Chondrocyte (in vitro differentiated cells): ENCODE measurements at regions not wholly inside any gene's neighbourhood (a gene's known extent, or its start where the extent isn't known, plus 50 kb on each side); places are given as distances from the start of the nearest gene placed in this dataset.
"Not testable (repeated sequence)": the region's sequence is repeated elsewhere in the genome, so short reads cannot be mapped to it uniquely, and the experiment has no call there.

Source experiments
- DNase-seq: peaks from one replicate; pipeline ENCODE4 v3.0.0; 2021; ENCODE audit warnings: mixed read lengths, low spot score
- H3K27ac Mint-ChIP-seq: one replicate; pipeline ENCODE4 v1.8.0; 2021; ENCODE audit warnings: mild to moderate bottlenecking, moderate library complexity, mixed read lengths; ENCODE audit not compliant: unreplicated experiment
- H3K27me3 Mint-ChIP-seq: 2 replicates; pipeline ENCODE4 v1.8.0; 2021; ENCODE audit warnings: low read depth, mixed read lengths
- H3K36me3 Mint-ChIP-seq: 2 replicates; pipeline ENCODE4 v1.8.0; 2021; ENCODE audit warnings: low read depth, mixed read lengths
- H3K4me1 Mint-ChIP-seq: 2 replicates; pipeline ENCODE4 v1.8.0; 2021; ENCODE audit warnings: low read depth, mild to moderate bottlenecking, mixed read lengths
- H3K4me3 Mint-ChIP-seq: one replicate; pipeline ENCODE4 v1.8.0; 2021; ENCODE audit warnings: mild to moderate bottlenecking, moderate library complexity, mixed read lengths; ENCODE audit not compliant: unreplicated experiment
- H3K9me3 Mint-ChIP-seq: 2 replicates; pipeline ENCODE4 v1.8.0; 2021; ENCODE audit warnings: low read depth, mixed read lengths
- CTCF ChIP-seq: fragments of 200-600 bp; sonication (generic); IDR thresholded peaks from 2 replicates; pipeline ENCODE4 v1.5.0; 2021; ENCODE audit warnings: antibody characterized with exemption, mild to moderate bottlenecking, moderate library complexity

- H3K36me3 Mint-ChIP-seq = no peaks in the 10 kb centered on the region
- no peaks in the 10 kb centered on the region for H3K27me3 Mint-ChIP-seq
- H3K9me3 Mint-ChIP-seq = no peaks in the 10 kb centered on the region
- no peak overlapping the region for H3K27ac Mint-ChIP-seq
- TF ChIP-seq CTCF = no peak
- DNase-seq = no peak
- H3K4me3 Mint-ChIP-seq = no peak overlapping the region
- peaks cover 3% of the 10 kb centered on the region for H3K4me1 Mint-ChIP-seq
Observed at GRCh38 chr6:118719351-118720124, 68.1 kb upstream of the CEP85L start.

GRCh38 chr6:118718903-118719302 is 67.5 kb upstream of the CEP85L start:
- Mint-ChIP-seq H3K27ac (no peak overlapping the region), H3K9me3 (no peaks in the 10 kb centered on the region)

DNA sequence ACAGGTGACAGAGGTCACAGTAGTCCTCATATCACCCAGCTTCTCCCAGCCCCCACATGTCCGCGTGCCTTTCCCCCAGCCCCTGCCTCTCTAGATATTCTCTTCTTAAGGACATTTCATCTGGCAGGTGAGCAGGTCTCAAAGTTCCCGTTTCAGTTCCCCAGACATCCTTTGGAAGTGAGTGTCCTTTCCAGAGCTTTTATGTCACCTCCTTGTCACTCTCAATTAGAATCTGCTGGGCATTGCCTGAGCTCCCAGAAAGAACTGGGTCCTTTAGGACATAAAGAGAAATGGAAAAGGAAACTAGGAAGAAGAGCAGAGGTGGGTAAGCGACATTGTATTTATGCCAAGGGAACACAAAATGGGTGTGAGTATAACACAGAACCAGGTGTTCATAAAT is 66.9 kb upstream of the CEP85L start:
- no peak overlapping the region for H3K4me3 Mint-ChIP-seq
- TF ChIP-seq CTCF = no peak
- H3K27me3 Mint-ChIP-seq = no peaks in the 10 kb centered on the region
- H3K9me3 Mint-ChIP-seq = no peaks in the 10 kb centered on the region
- H3K36me3 Mint-ChIP-seq = no peaks in the 10 kb centered on the region
- no peak overlapping the region for H3K27ac Mint-ChIP-seq
- no peak for DNase-seq
- H3K4me1 Mint-ChIP-seq = peaks cover 3% of the 10 kb centered on the region

More at GRCh38 chr6:118718903-118719302, 67.5 kb upstream of the CEP85L start:
- Mint-ChIP-seq H3K4me1 (peaks cover 3% of the 10 kb centered on the region), H3K27me3 (no peaks in the 10 kb centered on the region), H3K36me3 (no peaks in the 10 kb centered on the region), H3K4me3 (no peak overlapping the region)
- no peak for TF ChIP-seq CTCF
- DNase-seq = no peak

DNA sequence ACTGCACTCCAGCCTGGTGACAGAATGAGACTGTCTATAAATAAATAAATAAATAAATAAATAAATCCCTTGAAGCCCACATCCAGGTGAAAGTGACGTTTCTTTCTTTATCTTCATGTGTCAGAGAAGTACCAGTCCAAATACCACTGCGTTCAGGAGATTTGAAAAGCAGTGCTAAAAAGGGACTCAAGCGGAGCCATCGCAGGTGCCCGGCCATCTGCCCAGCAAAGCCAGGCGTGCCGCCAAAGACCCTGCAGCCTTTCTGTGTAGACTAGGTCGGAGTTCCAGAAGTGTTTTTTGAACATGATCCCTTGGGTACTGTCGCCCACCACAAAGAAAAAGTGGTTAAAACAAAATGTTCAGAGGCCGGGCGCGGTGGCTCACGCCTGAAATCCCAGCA is 65.7 kb upstream of the CEP85L start:
- Mint-ChIP-seq H3K27ac (no peak overlapping the region), H3K27me3 (no peaks in the 10 kb centered on the region), H3K9me3 (no peaks in the 10 kb centered on the region), H3K4me1 (peaks cover 3% of the 10 kb centered on the region), H3K36me3 (no peaks in the 10 kb centered on the region), H3K4me3 (no peak overlapping the region)
- TF ChIP-seq CTCF = no peak
- no peak for DNase-seq

DNA sequence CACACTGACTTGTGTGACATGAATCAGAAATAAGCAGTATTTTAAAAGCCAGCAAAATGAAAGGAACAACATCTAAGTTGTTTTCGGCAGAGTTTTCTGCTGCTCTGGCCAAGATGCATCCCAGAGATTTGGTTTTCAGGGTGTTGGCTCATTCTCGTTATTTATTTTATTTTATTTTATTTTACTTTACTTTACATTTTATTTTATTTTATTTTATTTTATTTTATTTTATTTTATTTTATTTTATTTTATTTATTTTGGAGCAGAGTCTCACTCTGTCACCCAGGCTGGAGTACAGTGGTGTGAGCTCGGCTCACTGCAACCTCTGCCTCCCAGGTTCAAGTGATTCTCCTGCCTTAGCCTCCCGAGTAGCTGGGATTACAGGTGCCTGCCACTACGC is 64.5 kb upstream of the CEP85L start:
- not testable (repeated sequence) for H3K27ac Mint-ChIP-seq, H3K36me3 Mint-ChIP-seq, H3K4me1 Mint-ChIP-seq, H3K9me3 Mint-ChIP-seq, DNase-seq, H3K27me3 Mint-ChIP-seq, H3K4me3 Mint-ChIP-seq

DNA sequence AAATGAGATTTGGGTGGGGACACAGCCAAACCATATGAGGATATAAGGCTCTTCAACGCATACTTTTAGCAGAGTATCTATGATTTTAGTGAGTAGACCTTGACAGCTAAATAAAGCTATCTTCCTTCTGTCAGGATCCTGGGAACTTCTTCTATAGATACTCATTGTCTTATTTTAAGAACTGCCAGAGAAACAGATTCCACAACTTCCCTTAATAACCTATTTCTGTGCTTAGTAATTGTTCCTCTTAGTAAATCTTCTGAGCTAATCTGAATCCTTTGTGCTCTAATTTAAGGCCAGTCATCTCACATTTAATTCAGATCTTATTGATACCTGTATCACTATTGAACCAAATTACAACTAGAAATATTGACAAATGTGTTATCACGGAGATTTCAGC is 64.0 kb upstream of the CEP85L start:
- no peaks in the 10 kb centered on the region for H3K9me3 Mint-ChIP-seq

More for the DNA sequence above, 64.0 kb upstream of the CEP85L start:
- H3K4me1 Mint-ChIP-seq = peaks cover 3% of the 10 kb centered on the region
- H3K36me3 Mint-ChIP-seq = no peaks in the 10 kb centered on the region
- no peak overlapping the region for H3K27ac Mint-ChIP-seq
- H3K27me3 Mint-ChIP-seq = no peaks in the 10 kb centered on the region
- no peak for TF ChIP-seq CTCF
- no peak overlapping the region for H3K4me3 Mint-ChIP-seq
- DNase-seq = no peak
